Panc1 (cell line): ENCODE measurements at regions not wholly inside any gene's neighbourhood (a gene's known extent, or its start where the extent isn't known, plus 50 kb on each side); places are given as distances from the start of the nearest gene placed in this dataset.

Experiments used
- ATAC-seq: fragments of 200-7000 bp; cut with Tn5 transposase; 2 replicates; pipeline ENCODE4 v1.9.1; 2020; ENCODE audit warnings: mild to moderate bottlenecking, moderate library complexity
- BruUV-seq: library from RNA; stranded (reverse); fragments of 400-500 nt; replicated peaks from 2 replicates; lab custom pipeline; 2021; lab: Mats Ljungman, UMichigan
- CTCF ChIA-PET: fragments of 300-600 bp; sonication (Branson Sonifier 250); formaldehyde crosslinking; loops from one replicate; lab custom pipeline; 2022; ENCODE audit warnings: antibody characterized with exemption; lab: Charles Lee
- POLR2A ChIA-PET: fragments of 300-600 bp; sonication (Branson Sonifier 250); formaldehyde crosslinking; loops from one replicate; lab custom pipeline; 2022; ENCODE audit warnings: antibody characterized with exemption; lab: Charles Lee
- DNase-seq: peaks from one replicate; pipeline ENCODE4 v3.0.0-alpha.2; 2010; ENCODE audit warnings: low read depth, low spot score
- H3K27ac ChIP-seq: 2 replicates; pipeline ENCODE4 v1.5.1; 2011; ENCODE audit warnings: mild to moderate bottlenecking, low read length, inconsistent platforms
- H3K27me3 ChIP-seq: fragments of 200-500 bp; sonication (Bioruptor generic); 2 replicates; pipeline ENCODE4 v1.6.0; 2014; ENCODE audit warnings: low read length, inconsistent platforms; ENCODE audit not compliant: control insufficient read depth, insufficient read depth
- H3K36me3 ChIP-seq: fragments of 200-500 bp; sonication (Bioruptor generic); 2 replicates; pipeline ENCODE4 v1.5.1; 2014; ENCODE audit warnings: inconsistent platforms, mild to moderate bottlenecking, low read length, moderate library complexity; ENCODE audit not compliant: control insufficient read depth, insufficient read depth
- H3K4me1 ChIP-seq: 2 replicates; pipeline ENCODE4 v1.5.1; 2011; ENCODE audit warnings: inconsistent platforms, mild to moderate bottlenecking, low read length, moderate library complexity; ENCODE audit not compliant: control insufficient read depth, insufficient read depth
- H3K4me3 ChIP-seq, 2 experiments: 2 replicates each; pipeline ENCODE4 v1.5.1; 2011 to 2012; ENCODE audit warnings: low read depth in 2 of 2, low read length in 2 of 2, mild to moderate bottlenecking in 2 of 2, inconsistent platforms in 1 of 2, moderate library complexity in 1 of 2
- H3K9me3 ChIP-seq: fragments of 200-500 bp; sonication (Bioruptor generic); 2 replicates; pipeline ENCODE4 v1.5.1; 2014; ENCODE audit warnings: low read depth, mild to moderate bottlenecking, inconsistent platforms, low read length, moderate library complexity; ENCODE audit not compliant: control insufficient read depth, insufficient read depth
- POLR2AphosphoS5 ChIP-seq: IDR thresholded peaks from 2 replicates; pipeline ENCODE4 v1.6.1; 2012; ENCODE audit warnings: mild to moderate bottlenecking, low read depth, low read length, moderate library complexity
- SIN3A ChIP-seq: IDR thresholded peaks from 2 replicates; pipeline ENCODE4 v1.6.1; 2012; ENCODE audit warnings: low read depth, mild to moderate bottlenecking, low read length, moderate library complexity, borderline replicate concordance; ENCODE audit not compliant: insufficient read depth
- TCF7L2 ChIP-seq: IDR thresholded peaks from 2 replicates; pipeline ENCODE4 v1.6.1; 2011; ENCODE audit warnings: mild to moderate bottlenecking, low read depth, low read length, inconsistent platforms
- in situ Hi-C: cut with HindIII; loops from 2 replicates; pipeline ENCODE4 v1.10.0; 2016; ENCODE audit warnings: low sequenced_read_pairs, low pct_unique_long_range_greater_than_20kb
- intact Hi-C: fragments of 100-400 bp; cut with micrococcal nuclease; formaldehyde crosslinking; loops from one replicate; pipeline ENCODE4 v1.10.0; 2022; ENCODE audit not compliant: unreplicated experiment
- TF ChIP-seq, protein P1 (sequence below), 2 experiments: IDR thresholded peaks; 2 replicates each; pipeline ENCODE4 v1.6.1; 2011 to 2012; ENCODE audit warnings: low read depth in 2 of 2, control low read depth in 1 of 2, low read length in 1 of 2, mild to moderate bottlenecking in 1 of 2, moderate library complexity in 1 of 2; ENCODE audit not compliant: insufficient read depth in 1 of 2
- TF ChIP-seq, protein P2 (sequence below): fragments of 450-650 bp; IDR thresholded peaks from 2 replicates; pipeline ENCODE4 v1.5.1; 2017; ENCODE audit warnings: mild to moderate bottlenecking

DNA sequence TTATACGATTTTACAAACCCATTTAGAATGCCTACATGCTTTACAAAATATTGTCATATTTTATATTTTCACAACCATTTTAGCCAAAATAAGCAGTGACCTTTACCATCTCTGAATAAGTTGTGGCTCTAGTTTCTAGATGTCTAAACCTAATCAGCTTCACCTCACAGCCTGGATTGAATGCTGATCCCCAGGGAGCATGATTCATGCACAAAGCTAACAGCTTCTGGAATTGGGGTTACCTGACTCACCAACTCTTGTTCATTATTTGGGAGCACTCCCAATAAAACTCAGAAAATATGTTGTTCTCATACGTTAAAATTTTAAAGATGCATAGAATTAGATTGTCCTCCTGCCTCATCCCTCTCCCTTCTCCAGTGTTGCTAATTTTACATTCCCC is 611.7 kb upstream of the NETO1 start:
- H3K4me1 ChIP-seq: no peaks in the 10 kb centered on the region
- H3K4me3 ChIP-seq: no peak overlapping the region
- intact Hi-C loops: no loop called here
- TF ChIP-seq, protein P1, sequence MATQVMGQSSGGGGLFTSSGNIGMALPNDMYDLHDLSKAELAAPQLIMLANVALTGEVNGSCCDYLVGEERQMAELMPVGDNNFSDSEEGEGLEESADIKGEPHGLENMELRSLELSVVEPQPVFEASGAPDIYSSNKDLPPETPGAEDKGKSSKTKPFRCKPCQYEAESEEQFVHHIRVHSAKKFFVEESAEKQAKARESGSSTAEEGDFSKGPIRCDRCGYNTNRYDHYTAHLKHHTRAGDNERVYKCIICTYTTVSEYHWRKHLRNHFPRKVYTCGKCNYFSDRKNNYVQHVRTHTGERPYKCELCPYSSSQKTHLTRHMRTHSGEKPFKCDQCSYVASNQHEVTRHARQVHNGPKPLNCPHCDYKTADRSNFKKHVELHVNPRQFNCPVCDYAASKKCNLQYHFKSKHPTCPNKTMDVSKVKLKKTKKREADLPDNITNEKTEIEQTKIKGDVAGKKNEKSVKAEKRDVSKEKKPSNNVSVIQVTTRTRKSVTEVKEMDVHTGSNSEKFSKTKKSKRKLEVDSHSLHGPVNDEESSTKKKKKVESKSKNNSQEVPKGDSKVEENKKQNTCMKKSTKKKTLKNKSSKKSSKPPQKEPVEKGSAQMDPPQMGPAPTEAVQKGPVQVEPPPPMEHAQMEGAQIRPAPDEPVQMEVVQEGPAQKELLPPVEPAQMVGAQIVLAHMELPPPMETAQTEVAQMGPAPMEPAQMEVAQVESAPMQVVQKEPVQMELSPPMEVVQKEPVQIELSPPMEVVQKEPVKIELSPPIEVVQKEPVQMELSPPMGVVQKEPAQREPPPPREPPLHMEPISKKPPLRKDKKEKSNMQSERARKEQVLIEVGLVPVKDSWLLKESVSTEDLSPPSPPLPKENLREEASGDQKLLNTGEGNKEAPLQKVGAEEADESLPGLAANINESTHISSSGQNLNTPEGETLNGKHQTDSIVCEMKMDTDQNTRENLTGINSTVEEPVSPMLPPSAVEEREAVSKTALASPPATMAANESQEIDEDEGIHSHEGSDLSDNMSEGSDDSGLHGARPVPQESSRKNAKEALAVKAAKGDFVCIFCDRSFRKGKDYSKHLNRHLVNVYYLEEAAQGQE (IDR thresholded peaks at IDR 0.05; ENCODE audit: insufficient read depth in 1 of 2, low read depth in 2 of 2, low read length in 1 of 2): no peak
- TF ChIP-seq TCF7L2 (no peak), SIN3A (no peak), POLR2AphosphoS5 (no peak)
- TF ChIP-seq, protein P2, sequence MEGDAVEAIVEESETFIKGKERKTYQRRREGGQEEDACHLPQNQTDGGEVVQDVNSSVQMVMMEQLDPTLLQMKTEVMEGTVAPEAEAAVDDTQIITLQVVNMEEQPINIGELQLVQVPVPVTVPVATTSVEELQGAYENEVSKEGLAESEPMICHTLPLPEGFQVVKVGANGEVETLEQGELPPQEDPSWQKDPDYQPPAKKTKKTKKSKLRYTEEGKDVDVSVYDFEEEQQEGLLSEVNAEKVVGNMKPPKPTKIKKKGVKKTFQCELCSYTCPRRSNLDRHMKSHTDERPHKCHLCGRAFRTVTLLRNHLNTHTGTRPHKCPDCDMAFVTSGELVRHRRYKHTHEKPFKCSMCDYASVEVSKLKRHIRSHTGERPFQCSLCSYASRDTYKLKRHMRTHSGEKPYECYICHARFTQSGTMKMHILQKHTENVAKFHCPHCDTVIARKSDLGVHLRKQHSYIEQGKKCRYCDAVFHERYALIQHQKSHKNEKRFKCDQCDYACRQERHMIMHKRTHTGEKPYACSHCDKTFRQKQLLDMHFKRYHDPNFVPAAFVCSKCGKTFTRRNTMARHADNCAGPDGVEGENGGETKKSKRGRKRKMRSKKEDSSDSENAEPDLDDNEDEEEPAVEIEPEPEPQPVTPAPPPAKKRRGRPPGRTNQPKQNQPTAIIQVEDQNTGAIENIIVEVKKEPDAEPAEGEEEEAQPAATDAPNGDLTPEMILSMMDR: no peak
- no TSS peak for BruUV-seq
- H3K36me3 ChIP-seq: no peaks in the 10 kb centered on the region
- H3K27me3 ChIP-seq: no peaks in the 10 kb centered on the region
- ATAC-seq (no peak), DNase-seq (no peak)
- H3K27ac ChIP-seq: no peak overlapping the region
- H3K9me3 ChIP-seq: no peaks in the 10 kb centered on the region
- ChIA-PET POLR2A (no interaction called here), CTCF (no interaction called here)
- in situ Hi-C loops: no loop called here

DNA sequence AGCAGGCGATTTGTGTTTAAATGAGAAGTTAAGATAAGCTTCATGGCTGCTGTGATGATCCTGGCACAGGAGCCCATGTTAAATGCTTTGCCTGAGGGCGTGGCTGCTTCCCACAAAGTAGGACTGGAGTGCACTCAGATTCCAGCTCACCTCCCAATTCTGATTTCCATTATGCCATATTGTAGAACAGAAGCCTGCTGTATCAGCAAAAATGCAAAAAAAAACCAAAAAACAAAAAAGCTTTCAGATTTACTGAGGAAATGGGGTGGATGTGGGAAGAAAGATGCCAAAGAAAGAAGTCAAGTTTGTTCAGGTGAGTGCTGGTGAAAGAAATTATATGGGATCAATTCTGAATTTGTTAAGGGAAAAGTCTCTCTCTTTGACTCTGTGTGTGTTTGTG is 610.4 kb upstream of the NETO1 start:
- H3K36me3 ChIP-seq: no peaks in the 10 kb centered on the region
- H3K27ac ChIP-seq: no peak overlapping the region
- ChIA-PET CTCF (no interaction called here), POLR2A (no interaction called here)
- ATAC-seq (no peak), DNase-seq (no peak)
- H3K4me1 ChIP-seq: no peaks in the 10 kb centered on the region
- no peaks in the 10 kb centered on the region for H3K27me3 ChIP-seq
- in situ Hi-C loops: no loop called here
- TF ChIP-seq, protein P2: no peak; the same call in 1 of the 2 replicates
- TF ChIP-seq, protein P1 (IDR thresholded peaks at IDR 0.05; ENCODE audit: insufficient read depth in 1 of 2, low read depth in 2 of 2, low read length in 1 of 2): no peak
- TF ChIP-seq POLR2AphosphoS5: no peak
- TF ChIP-seq TCF7L2: no peak
- no peak for TF ChIP-seq SIN3A
- no peaks in the 10 kb centered on the region for H3K9me3 ChIP-seq
- no peak overlapping the region for H3K4me3 ChIP-seq
- BruUV-seq: no TSS peak
- intact Hi-C loops: no loop called here
